ENCODE measurements at regions not wholly inside any gene's neighbourhood (a gene's known extent, or its start where the extent isn't known, plus 50 kb on each side); places are given as distances from the start of the nearest gene placed in this dataset.

- TF ChIP-seq YY1 (IDR thresholded peaks at IDR 0.05; ENCODE audit: insufficient read depth, insufficient read length) (no peak), ZNF274 (IDR thresholded peaks at IDR 0.05; ENCODE audit: low read depth, low read length) (no peak), SUZ12 (IDR thresholded peaks at IDR 0.05; ENCODE audit: extremely low read depth, insufficient read depth, insufficient read length) (no peak)
Measured at GRCh38 chr1:229185963-229186362, 84.9 kb upstream of the RAB4A start.

Data from NT2/D1 (cell line).